Neural progenitor cell (in vitro differentiated cells): ENCODE measurements at regions not wholly inside any gene's neighbourhood (a gene's known extent, or its start where the extent isn't known, plus 50 kb on each side); places are given as distances from the start of the nearest gene placed in this dataset.

Source experiments
- DNase-seq: peaks from one replicate; pipeline ENCODE4 v3.0.0-alpha.2; 2016; ENCODE audit warnings: low spot score
- H2AFZ ChIP-seq: fragments of 200-600 bp; sonication (generic); replicated peaks from 2 replicates; pipeline ENCODE4 v1.6.1; 2016; ENCODE audit warnings: antibody characterized with exemption
- H3F3A ChIP-seq: fragments of 200-600 bp; sonication (generic); 2 replicates; pipeline ENCODE4 v1.6.1; 2016; ENCODE audit warnings: antibody characterized with exemption, low read depth
- H3K27ac ChIP-seq: fragments of 200-600 bp; sonication (generic); 2 replicates; pipeline ENCODE4 v1.5.1; 2016; ENCODE audit warnings: mild to moderate bottlenecking
- H3K27me3 ChIP-seq: fragments of 200-600 bp; sonication (generic); 2 replicates; pipeline ENCODE4 v1.6.1; 2016; ENCODE audit warnings: mild to moderate bottlenecking, moderate library complexity
- H3K36me3 ChIP-seq: fragments of 200-600 bp; sonication (generic); 2 replicates; pipeline ENCODE4 v1.5.1; 2016
- H3K4me1 ChIP-seq: fragments of 200-600 bp; sonication (generic); 2 replicates; pipeline ENCODE4 v1.6.1; 2016; ENCODE audit warnings: mixed run types
- H3K4me2 ChIP-seq: fragments of 200-600 bp; sonication (generic); 2 replicates; pipeline ENCODE4 v1.6.1; 2016
- H3K4me3 ChIP-seq: fragments of 200-600 bp; sonication (generic); 2 replicates; pipeline ENCODE4 v1.5.1; 2016
- H3K79me2 ChIP-seq: fragments of 200-600 bp; sonication (generic); 2 replicates; pipeline ENCODE4 v1.6.1; 2016; ENCODE audit warnings: low read depth
- H3K9ac ChIP-seq: fragments of 200-600 bp; sonication (generic); 2 replicates; pipeline ENCODE4 v1.6.1; 2016
- H3K9me3 ChIP-seq: fragments of 200-600 bp; sonication (generic); 2 replicates; pipeline ENCODE4 v1.5.1; 2016; ENCODE audit warnings: low read depth
- H4K20me1 ChIP-seq: fragments of 200-600 bp; sonication (generic); 2 replicates; pipeline ENCODE4 v1.6.1; 2016; ENCODE audit warnings: low read depth
- H3K27ac Mint-ChIP-seq: 3 replicates; pipeline ENCODE4 v1.8.0; 2021; ENCODE audit warnings: mixed read lengths
- H3K27me3 Mint-ChIP-seq: 2 replicates; pipeline ENCODE4 v1.8.0; 2022; ENCODE audit warnings: low read depth, mild to moderate bottlenecking, inconsistent platforms, moderate library complexity, mixed read lengths; ENCODE audit not compliant: insufficient read depth
- H3K36me3 Mint-ChIP-seq: 3 replicates; pipeline ENCODE4 v1.8.0; 2021; ENCODE audit warnings: mixed read lengths
- H3K4me1 Mint-ChIP-seq: 3 replicates; pipeline ENCODE4 v1.8.0; 2021; ENCODE audit warnings: mixed read lengths
- H3K4me3 Mint-ChIP-seq: 3 replicates; pipeline ENCODE4 v1.8.0; 2021; ENCODE audit warnings: mild to moderate bottlenecking, moderate library complexity, mixed read lengths
- H3K9me3 Mint-ChIP-seq: 3 replicates; pipeline ENCODE4 v1.8.0; 2020; ENCODE audit warnings: mixed read lengths
- EZH2 ChIP-seq: fragments of 200-600 bp; sonication (generic); IDR thresholded peaks from 2 replicates; pipeline ENCODE4 v1.6.1; 2017; ENCODE audit warnings: antibody characterized with exemption, mild to moderate bottlenecking, moderate library complexity
- EZH2phosphoT487 ChIP-seq: fragments of 200-600 bp; sonication (generic); IDR thresholded peaks from 2 replicates; pipeline ENCODE4 v1.6.1; 2017; ENCODE audit warnings: antibody characterized with exemption
- TF ChIP-seq, protein P1 (sequence below): fragments of 200-600 bp; sonication (generic); IDR thresholded peaks from 2 replicates; pipeline ENCODE4 v1.5.1; 2017; ENCODE audit warnings: antibody characterized with exemption, mild to moderate bottlenecking

DNA sequence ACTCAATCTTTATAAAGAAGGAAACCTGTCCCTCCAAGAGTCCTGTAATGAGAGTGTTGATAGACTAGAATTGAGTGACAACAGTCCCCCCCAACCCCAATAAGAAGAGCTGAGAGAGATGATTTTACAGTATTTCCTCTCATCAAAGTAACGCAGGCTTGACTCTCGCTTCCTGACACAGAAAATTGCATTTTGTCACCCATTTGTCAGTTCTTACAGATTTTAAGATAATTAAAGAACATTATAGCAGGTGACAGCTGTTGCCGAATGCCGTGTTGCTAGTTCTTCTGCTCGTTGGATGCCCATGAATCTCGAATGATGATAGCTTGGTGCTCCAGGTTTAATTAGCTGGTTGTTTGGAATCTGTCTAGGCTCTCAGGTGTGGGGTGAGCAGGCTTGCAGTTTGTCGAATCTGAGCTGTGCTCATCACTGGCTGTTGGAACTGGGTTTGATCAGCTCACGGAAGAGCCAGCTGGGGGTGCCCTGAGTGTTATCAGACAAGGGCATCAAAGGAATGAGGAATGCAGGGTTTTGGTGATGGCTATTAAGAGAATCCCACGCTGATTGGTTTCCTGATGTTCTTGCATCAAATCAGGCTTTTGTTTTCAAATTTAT lies 84.8 kb upstream of the CPHXL start:
- H3K4me3 ChIP-seq: no peak overlapping the region
- peaks cover 4% of the 10 kb centered on the region for H3K27me3 Mint-ChIP-seq

DNA sequence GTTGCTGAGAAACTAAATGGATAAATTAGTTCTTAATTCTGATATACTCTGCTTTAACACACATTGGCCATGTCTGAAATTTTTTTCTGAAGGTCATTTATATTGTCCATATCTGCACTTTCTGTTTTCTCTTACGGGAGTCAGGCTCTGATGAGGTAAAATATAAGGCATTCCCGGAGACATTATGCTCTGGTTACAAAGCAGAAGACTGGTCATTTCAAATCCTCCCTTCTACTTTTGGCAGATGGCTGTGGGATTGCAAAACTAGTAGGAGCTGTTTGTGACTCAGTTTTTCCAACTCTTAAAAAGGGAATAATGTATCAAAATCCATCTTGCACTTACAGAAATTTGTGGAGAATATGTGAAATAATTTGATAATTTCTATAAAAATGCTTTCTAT lies 92.2 kb upstream of the CPHXL start:
- Mint-ChIP-seq H3K27ac (no peak overlapping the region), H3K36me3 (no peaks in the 10 kb centered on the region), H3K4me3 (no peak overlapping the region), H3K4me1 (no peaks in the 10 kb centered on the region), H3K9me3 (peaks cover 6% of the 10 kb centered on the region), H3K27me3 (no peaks in the 10 kb centered on the region)
- H3K36me3 ChIP-seq: no peaks in the 10 kb centered on the region
- H3K4me1 ChIP-seq: no peaks in the 10 kb centered on the region
- H3K4me2 ChIP-seq: no peak overlapping the region
- TF ChIP-seq, protein P1, sequence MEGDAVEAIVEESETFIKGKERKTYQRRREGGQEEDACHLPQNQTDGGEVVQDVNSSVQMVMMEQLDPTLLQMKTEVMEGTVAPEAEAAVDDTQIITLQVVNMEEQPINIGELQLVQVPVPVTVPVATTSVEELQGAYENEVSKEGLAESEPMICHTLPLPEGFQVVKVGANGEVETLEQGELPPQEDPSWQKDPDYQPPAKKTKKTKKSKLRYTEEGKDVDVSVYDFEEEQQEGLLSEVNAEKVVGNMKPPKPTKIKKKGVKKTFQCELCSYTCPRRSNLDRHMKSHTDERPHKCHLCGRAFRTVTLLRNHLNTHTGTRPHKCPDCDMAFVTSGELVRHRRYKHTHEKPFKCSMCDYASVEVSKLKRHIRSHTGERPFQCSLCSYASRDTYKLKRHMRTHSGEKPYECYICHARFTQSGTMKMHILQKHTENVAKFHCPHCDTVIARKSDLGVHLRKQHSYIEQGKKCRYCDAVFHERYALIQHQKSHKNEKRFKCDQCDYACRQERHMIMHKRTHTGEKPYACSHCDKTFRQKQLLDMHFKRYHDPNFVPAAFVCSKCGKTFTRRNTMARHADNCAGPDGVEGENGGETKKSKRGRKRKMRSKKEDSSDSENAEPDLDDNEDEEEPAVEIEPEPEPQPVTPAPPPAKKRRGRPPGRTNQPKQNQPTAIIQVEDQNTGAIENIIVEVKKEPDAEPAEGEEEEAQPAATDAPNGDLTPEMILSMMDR: no peak
- TF ChIP-seq EZH2 (no peak), EZH2phosphoT487 (no peak)
- no peaks in the 10 kb centered on the region for H3K79me2 ChIP-seq
- no peak overlapping the region for H3K27ac ChIP-seq
- H2AFZ ChIP-seq: no peak overlapping the region
- no peaks in the 10 kb centered on the region for H3F3A ChIP-seq
- no peaks in the 10 kb centered on the region for H3K27me3 ChIP-seq
- no peak for DNase-seq
- no peaks in the 10 kb centered on the region for H4K20me1 ChIP-seq
- H3K9ac ChIP-seq: no peak overlapping the region
- no peaks in the 10 kb centered on the region for H3K9me3 ChIP-seq
- H3K4me3 ChIP-seq: no peak overlapping the region

More for the DNA sequence above, 84.8 kb upstream of the CPHXL start:
- H3K9me3 ChIP-seq: no peaks in the 10 kb centered on the region
- TF ChIP-seq, protein P1: no peak
- no peak for TF ChIP-seq EZH2
- no peak for TF ChIP-seq EZH2phosphoT487
- Mint-ChIP-seq H3K4me3 (no peak overlapping the region), H3K27ac (no peak overlapping the region), H3K36me3 (no peaks in the 10 kb centered on the region), H3K4me1 (no peaks in the 10 kb centered on the region), H3K9me3 (peaks cover 3% of the 10 kb centered on the region)
- H3F3A ChIP-seq: no peaks in the 10 kb centered on the region
- no peak for DNase-seq
- no peaks in the 10 kb centered on the region for H3K79me2 ChIP-seq
- no peaks in the 10 kb centered on the region for H3K36me3 ChIP-seq
- no peaks in the 10 kb centered on the region for H3K4me1 ChIP-seq
- H3K27me3 ChIP-seq: peaks cover 27% of the 10 kb centered on the region
- H2AFZ ChIP-seq: no peak overlapping the region
- no peak overlapping the region for H3K4me2 ChIP-seq
- no peaks in the 10 kb centered on the region for H4K20me1 ChIP-seq
- no peak overlapping the region for H3K27ac ChIP-seq
- H3K9ac ChIP-seq: no peak overlapping the region

DNA sequence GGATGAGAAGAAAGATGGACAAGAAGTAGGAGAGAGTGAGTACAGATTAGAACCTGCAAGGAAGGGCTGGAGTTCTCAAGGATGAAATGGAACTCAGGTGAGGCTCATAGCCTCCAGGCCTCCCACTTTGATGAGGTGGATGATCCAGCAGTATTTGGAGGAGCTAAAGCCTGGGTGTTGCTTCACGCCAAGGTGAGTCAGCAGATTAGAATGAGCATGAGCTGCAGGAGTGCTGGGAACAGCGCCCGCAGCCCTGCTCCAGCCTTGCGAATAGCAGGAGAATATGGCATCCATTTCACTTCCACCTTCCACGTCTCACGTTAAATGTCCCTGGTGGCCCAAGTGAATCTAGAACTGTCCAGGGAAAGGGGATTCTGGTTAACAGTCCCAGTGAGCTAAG lies 94.4 kb upstream of the CPHXL start:
- Mint-ChIP-seq H3K4me1 (no peaks in the 10 kb centered on the region), H3K27me3 (no peaks in the 10 kb centered on the region), H3K36me3 (no peaks in the 10 kb centered on the region), H3K27ac (no peak overlapping the region), H3K4me3 (no peak overlapping the region), H3K9me3 (peaks cover 3% of the 10 kb centered on the region)
- TF ChIP-seq, protein P1: no peak
- TF ChIP-seq EZH2 (no peak), EZH2phosphoT487 (no peak)
- Histone ChIP-seq H4K20me1 (no peaks in the 10 kb centered on the region), H3K4me1 (no peaks in the 10 kb centered on the region), H3F3A (no peaks in the 10 kb centered on the region), H3K4me3 (no peak overlapping the region), H3K79me2 (no peaks in the 10 kb centered on the region), H3K9me3 (no peaks in the 10 kb centered on the region), H3K36me3 (no peaks in the 10 kb centered on the region), H3K27me3 (no peaks in the 10 kb centered on the region), H3K4me2 (no peak overlapping the region), H3K27ac (no peak overlapping the region), H2AFZ (no peak overlapping the region), H3K9ac (no peak overlapping the region)
- DNase-seq: no peak
